Peyer's patch (tissue), 4 donors: ENCODE measurements at regions not wholly inside any gene's neighbourhood (a gene's known extent, or its start where the extent isn't known, plus 50 kb on each side); places are given as distances from the start of the nearest gene placed in this dataset.

Source experiments
- POLR2A ChIP-seq, 2 donors: fragments of 450-650 bp; IDR thresholded peaks; one replicate each; pipeline ENCODE4 v1.5.1; 2017; ENCODE audit warnings: antibody characterized with exemption in 2 of 2, mild to moderate bottlenecking in 2 of 2, moderate library complexity in 2 of 2
- TF ChIP-seq, protein P1 (sequence below), 6 experiments: fragments of 450-650 bp in 4 of 6; fragments of 200-600 bp in 2 of 6; sonication (generic) in 1 of 6; IDR thresholded peaks; one replicate each; pipeline ENCODE4 v1.5.1; 2017 to 2019; ENCODE audit warnings: antibody characterized with exemption in 6 of 6, mild to moderate bottlenecking in 3 of 6, moderate library complexity in 1 of 6

DNA sequence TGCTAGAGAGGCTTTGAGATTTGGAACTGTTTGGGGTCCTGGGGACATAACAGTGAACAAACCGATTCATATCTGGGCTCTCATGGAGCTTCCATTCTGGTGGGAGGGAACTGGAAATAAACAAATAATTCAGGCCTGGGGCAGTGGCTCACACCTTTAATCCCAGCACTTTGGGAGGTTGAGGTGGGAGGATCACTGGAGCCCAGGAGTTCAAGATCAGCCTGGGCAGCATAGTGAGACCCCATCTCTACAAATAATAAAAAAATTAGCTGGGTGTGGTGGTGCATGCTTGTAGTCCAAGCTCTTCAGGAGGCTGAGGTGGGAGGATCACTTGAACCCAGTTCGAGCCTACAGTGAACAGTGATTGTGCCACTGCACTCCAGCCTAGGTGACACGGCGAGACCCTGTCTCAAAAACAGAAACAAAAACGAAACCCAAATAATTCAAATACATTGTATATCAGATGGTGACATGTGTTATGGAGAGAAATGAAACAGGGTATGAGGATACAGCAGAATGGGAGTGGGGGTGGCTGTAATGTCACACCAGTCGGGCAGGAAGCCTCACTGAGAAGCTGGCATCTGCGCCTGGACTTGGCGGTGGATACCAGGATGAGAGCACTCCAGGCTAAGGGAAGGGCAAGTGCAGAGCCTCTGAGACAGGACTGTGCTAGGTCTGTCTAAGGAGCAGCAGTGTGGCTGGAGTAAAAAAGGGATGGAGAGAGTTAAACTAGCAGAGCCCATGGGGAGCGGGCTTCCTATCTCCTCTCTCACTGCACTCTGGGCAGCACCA, 131.1 kb upstream of the ZNF536 start:
- no peak for TF ChIP-seq POLR2A (IDR thresholded peaks at IDR 0.05)
- TF ChIP-seq, protein P1, sequence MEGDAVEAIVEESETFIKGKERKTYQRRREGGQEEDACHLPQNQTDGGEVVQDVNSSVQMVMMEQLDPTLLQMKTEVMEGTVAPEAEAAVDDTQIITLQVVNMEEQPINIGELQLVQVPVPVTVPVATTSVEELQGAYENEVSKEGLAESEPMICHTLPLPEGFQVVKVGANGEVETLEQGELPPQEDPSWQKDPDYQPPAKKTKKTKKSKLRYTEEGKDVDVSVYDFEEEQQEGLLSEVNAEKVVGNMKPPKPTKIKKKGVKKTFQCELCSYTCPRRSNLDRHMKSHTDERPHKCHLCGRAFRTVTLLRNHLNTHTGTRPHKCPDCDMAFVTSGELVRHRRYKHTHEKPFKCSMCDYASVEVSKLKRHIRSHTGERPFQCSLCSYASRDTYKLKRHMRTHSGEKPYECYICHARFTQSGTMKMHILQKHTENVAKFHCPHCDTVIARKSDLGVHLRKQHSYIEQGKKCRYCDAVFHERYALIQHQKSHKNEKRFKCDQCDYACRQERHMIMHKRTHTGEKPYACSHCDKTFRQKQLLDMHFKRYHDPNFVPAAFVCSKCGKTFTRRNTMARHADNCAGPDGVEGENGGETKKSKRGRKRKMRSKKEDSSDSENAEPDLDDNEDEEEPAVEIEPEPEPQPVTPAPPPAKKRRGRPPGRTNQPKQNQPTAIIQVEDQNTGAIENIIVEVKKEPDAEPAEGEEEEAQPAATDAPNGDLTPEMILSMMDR (IDR thresholded peaks at IDR 0.05), result no peak
